T-helper 9 cell (primary cell): ENCODE measurements at regions not wholly inside any gene's neighbourhood (a gene's known extent, or its start where the extent isn't known, plus 50 kb on each side); places are given as distances from the start of the nearest gene placed in this dataset.

Experiments used
- DNase-seq: peaks from one replicate; pipeline ENCODE4 v3.0.0-alpha.2; 2020

DNA sequence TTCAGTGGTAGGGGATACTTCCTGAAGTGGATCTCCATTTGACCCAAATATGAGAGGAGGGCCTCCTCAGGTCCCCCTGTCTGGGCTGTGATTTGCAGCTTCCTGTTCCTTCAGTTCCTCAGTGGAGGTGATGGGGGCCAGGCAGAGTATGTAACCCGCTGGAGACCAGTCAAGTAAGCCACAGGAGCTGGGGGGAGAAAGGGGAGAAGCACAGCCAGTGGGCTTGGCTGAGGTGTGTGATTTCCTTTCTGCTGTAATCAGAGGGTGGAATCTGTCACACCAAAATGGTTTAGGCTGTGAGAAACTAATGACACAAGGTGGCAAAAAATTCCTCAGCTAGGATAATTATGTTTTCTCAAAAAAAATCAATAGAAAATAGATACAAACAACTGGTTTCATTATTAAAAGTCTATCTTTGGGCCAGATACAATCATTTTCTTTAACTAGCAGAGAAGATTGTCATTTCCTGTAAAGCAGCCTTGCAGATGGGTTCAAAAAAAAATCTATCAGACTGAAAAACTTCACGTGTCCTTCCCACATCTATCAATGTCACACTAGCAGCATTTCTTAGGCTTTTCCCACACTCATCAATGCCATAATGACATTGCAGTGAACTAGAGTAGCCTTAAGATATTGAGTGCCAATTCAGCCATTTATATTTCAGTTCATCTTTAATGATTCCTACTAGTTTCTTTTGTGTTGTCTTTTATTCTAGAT is 1660.3 kb downstream of the EFNB2 start:
- DNase-seq: no peak

DNA sequence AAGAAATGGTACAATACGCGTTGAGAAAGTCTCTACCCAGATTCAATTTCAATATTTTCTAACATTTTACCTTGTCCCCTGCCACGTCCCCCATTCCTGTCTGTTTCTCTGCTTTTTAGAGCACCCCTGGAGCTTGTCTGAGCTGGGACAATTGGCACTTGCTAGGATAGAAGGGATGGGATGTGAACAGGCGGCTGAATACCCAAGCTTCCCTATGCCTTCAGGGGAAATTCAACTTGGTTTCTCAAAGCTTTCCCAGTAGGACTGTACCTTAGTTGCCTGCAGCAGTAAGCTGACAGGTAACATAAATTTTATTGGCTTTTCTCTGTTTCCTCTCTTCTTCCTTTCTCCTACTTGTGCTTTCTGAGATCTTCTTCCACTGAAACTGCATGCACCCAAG is 1663.3 kb downstream of the EFNB2 start:
- DNase-seq: no peak

DNA sequence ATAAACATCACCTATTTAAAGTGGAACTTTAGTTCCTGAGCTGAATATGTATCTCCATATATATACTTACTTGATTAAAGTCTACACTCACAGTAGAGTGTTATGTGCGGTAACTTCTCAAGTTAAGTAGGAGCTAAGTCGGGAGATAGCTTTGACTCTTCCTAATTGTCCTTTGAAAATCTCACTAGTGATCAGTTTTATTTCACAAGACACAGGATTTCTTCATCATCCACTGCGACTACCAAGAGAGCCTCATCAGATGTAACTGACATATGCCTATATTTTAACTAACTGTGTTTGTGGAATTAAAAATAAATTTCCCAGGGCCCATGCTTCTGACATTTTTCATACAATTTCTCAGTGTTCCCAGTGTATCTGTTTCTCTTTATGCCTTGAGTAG is 1664.0 kb downstream of the EFNB2 start:
- no peak for DNase-seq

DNA sequence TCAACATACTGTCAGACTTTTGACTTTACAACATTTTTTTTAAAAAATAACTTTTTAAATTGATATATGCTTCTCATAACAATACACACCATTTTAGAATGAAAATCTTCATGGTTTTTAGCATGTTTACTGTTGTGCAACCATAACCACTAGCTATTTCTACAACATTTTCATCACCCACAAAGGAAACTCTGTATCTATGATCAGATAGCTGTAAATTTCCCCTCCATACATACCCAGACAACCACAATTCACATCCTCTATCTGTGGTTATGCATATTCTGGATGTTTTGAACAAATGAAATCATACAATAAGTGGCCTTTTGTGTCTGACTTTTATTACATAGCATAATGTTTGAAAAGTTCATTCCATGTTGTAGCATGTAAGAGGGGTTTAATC is 1666.0 kb downstream of the EFNB2 start:
- no peak for DNase-seq

DNA sequence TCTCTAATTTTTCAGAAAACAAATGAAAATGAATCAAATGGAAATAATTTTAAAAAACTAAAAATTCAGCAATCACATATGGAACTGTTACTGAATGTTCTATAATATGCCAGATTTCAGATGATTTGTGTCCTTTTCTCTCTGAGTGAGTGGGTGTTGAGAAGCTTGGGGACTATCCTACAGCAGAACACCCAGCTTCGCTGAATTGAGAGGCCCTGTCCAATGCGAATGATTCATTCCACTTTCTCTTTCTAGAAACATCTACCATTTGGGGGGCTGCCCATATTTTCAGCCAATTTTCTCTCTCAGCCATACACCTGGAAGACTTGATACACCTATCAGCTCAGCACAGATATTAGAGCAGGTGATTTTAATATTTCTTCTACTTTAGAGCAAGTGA is 1666.7 kb downstream of the EFNB2 start:
- no peak for DNase-seq

DNA sequence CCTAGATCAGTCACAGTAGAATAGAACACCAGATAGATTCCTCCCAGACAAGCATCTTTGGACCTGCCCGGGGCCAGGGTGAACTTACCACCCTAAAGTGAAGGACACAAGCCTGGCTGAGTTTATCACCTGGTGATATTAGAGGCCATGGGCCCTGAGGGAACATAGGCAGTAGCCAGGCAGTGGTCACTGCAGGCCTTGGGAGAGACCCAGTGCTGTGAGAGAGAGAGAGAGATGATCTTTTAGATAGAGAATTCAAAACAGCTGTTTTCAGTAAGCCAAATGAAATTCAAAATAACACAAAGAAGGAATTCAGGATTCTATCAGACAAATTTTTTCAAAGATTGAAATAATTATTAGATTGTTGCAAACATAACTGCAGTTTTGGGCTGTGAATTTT is 1679.9 kb downstream of the EFNB2 start:
- no peak for DNase-seq

DNA sequence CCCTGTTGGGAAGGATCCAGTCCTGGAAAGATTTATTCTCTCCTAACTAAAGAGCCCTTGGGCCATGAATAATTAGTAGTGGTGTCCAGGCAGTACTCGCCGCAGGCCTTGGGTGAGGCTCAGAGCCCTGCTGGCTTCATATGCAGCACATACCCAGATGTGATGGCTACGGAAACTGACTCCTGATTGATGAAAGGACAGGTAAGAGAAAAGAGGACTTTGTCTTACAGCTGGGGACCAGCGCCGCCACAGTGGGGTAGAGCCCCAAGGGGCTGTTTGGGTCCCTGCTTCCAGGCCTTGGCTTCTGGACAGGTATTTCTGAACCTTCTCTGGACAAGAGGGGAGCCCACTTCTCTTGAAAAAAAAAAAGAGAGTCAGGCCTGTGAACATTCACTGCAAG is 1680.8 kb downstream of the EFNB2 start:
- no peak for DNase-seq

DNA sequence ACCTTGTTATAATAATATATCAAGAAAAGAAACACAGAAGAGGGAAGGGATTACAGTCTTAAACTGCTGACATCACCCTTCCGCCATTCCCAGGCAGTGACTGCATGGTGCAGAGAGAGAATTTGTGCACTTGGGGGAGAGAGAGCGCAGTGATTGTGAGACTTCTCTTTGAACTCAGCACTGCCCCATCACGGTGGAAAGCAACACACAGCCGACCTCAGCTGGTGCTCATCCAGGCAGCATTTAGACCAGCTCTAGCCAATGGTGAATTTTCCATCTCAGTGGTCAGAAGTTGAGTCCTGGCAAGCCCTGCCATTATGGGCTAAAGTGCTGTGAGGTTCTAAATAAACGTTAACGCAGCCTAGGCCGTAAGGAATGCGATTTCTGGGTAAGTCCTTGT is 1681.5 kb downstream of the EFNB2 start:
- no peak for DNase-seq

DNA sequence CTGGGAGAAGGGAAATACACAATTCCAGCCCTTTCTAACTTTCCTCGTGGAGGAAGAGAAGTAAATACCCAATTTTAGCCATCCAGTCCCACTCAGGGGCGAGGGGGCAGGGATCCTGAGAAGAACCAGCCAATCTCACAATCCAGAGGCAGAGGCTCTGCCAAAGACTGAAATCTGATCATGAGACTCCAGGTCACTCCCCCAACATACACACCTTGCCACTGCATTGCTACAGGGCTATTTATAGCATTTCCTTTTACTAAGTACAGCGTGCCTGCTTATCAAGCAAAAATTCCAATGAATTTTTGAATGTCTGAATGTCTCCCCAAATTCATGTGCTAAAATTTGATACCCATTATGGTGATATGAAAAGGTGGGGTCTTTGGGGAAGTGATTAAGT is 1687.5 kb downstream of the EFNB2 start:
- no peak for DNase-seq

DNA sequence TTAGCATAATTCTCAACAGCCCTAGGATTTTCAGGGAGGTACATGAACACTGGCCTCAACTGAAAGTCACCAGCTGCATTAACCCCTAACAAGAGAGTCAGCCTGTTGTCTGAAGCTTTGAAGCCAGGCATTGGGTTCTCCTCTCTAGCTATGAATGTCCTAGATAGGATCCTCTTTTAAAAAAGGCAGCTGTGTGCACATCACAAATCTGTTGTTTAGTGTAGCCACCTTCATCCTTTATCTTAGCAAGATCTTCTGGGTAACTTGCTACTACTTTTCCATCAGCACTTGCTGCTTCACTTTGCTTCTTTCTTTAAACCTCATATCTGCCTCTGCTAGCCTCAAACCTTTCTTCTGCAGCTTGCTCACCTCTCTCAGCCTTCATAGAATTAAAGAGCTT is 1692.1 kb downstream of the EFNB2 start:
- no peak for DNase-seq

DNA sequence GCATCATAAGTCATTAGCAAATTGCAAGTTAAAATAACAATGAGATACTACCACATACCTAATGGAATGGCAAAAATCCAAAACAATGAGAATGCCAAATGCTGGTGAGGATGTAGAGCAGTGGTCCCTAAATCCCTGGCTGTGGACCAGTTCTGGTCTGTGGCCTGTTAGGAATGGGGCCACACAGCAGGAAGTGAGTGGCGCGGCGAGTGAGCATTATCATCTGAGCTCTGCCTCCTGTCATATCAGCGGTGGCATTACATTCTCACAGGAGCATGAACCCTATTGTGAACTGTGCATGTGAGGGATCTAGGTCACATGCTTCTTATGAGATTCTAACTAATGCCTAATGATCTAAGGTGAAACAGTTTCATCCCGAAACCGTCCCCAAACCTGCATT is 1694.4 kb downstream of the EFNB2 start:
- DNase-seq: no peak

DNA sequence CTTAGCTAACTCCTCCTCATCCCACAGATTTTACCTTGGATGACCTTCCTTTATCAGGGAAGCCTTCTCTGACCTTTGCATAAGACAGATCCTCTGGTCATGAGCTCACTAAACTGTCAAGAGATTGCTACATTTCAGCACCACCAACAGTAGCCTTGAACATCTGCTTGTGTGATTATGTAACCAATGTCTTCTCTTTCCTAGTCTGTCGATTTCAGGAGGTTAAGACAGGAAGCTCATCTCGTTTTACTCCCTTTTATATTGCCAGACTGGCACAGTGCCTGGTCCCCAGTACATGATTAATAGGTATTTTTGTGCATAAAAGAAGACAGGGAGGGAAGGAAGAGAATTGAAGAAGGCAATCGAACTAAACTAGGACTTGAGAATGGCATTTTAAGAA is 1697.7 kb downstream of the EFNB2 start:
- no peak for DNase-seq

DNA sequence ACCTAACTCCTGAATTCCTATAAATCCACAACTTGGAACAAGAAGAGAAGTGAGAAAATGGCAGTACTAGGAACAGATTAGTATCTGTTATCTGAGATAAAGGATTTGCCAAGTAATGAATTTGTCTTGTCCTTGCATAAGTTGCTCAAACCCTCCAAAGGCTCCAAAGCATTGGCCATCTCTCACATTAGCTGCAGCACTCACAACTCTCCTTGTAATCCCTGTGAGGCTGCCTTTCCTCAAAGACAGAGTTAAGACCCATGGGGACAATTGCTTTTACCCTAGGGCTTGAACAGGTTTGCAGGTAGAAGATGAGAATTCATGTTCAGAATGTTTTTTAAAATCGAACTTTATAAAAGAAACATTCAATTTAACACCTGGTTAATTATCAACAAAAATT is 1702.2 kb downstream of the EFNB2 start:
- no peak for DNase-seq

DNA sequence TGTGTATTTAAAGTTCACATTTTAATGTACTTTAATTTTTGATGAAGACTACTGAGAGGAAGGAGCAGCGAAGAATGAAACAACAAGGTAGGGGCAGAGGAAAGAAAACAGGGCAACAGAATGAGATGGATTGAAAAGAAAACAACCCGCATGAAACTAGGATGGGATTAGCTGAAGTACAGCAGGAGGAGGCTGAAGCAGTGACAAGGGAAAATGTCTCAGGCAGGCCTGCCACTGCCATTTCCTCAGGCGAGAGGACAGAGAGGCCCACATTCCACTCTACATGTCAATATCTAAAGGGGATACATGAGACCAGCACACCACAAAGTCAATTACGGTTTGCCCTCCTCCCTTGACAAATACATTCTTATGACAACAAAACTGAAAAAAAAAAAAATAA is 1703.2 kb downstream of the EFNB2 start:
- no peak for DNase-seq

DNA sequence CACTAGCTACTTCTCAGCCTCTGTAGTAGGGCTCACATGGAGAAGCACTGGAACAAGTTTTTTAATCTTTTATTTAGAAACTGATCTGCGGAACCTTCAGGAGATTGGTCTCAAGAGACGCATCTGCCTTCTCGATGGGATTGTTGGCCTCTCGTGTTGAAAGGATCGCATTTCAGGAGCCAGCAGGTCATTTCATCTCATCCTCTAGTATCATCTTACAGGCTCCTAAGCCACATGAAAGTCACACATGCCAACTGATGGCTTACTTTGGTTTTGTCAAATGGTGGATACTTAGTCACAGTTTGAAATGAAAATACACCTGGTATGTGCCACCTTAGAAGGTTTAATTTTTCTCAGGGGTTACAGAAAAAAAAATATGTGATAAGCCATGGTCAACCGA is 1703.6 kb downstream of the EFNB2 start:
- no peak for DNase-seq

DNA sequence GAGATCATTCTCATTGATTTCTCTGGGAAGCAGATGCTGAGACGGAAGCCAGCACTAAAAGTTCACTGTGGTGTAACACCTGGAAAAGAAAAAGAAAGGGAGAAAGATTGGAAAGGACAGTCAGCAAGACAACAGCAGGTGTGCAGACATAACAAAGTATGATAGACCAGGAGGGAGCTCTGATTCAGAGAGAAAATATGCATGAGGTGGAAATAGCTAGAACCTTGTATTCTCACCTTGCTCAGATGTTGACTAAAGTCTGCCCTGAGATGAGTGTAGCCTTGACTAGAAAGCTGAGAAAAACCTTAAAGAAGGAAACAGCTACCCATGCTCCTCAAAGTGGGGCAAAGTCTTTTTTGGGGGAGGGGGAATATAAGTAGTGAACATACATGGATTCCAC is 1711.8 kb downstream of the EFNB2 start:
- DNase-seq: no peak

DNA sequence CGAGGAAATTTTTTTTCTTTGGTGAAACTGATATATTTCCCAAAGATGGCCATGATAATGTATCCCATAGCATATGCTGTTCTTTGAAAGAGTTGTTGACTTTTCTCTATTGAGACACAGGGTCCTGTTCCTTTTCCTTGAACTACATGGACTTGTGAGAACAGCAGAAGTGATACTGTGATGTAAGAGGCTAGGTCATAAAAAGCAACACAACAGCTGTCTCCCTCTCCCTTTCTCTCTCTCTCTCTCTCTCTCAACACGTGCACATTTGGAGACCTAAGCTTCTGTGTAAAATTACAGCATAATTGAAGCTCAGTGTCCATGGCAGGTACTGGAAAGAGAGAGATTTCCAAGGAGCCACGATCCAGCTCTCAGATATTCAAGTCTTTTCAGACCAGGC is 1712.4 kb downstream of the EFNB2 start:
- DNase-seq: no peak

DNA sequence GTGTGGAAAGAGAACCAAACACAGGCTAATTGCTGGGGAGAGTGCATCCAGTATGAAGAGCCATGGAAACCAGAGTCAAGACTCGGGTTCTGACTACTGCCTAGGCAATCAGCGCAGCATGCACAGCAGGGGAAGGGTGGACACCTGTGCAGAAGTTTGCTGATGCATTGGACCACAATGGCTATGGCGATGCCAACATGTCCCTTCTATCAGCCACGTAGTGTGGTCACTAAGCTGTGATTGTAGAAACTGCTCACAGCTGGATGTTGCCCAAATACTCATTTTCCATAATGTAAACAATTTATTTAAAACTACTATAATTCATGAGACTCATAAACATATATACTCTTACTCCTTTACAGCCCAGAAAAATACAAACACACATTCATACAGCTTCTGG is 1718.2 kb downstream of the EFNB2 start:
- no peak for DNase-seq

DNA sequence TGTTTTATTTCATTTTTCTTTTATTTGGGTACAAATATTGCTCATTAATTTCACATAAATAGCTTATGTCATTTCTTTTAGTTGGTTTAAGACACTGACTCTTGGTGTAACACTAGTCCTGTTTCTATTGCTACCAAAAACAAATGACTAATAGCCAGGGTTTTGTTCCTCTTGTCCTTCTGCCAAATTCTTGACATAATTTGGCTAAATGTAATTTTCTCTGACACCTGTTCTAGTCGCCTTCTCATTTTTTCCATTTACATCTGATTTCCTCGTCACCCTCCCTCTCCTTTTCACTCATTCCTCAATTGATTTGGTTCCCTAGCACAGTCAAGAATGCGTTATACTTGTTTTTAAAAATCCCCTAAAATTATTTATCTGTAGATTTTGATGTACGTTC is 1718.7 kb downstream of the EFNB2 start:
- DNase-seq: no peak

DNA sequence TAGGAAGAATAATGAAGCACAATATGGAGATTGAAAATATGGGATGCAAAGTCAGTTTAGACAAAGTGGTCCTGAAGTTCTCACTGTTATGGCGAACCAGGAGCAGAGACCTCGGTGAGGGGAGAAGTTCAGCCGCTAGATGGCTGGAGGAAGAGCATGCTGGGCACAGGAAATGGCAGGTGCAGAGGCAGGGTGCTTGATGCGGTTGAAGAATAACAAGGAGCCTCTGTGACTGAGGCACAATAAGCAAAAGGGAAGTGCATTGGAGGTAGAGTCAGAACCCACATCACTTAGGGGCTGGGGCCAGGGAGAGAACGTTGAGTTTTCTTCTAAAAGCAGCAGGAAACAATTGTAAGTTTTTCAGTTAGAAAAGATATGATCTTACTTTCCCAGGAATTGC is 1725.2 kb downstream of the EFNB2 start:
- no peak for DNase-seq

DNA sequence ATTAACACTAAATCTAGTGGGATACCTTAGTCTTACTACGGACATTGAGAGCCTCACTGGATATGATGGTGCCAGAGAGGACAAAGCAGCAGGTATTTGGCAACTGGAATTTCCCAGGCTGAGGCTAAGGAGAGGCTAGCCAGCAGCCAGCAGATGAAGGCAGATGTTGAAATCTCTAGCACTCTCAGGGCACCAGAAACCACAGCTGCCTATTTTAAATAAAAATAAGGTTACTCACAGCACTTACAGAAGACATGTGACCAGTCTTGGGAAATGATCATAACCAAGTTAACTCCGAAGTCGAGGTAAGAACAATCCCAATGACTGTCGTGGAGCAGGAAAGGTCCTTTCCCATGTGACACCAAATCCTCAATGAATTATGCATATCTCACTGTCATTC is 1726.0 kb downstream of the EFNB2 start:
- DNase-seq: no peak

DNA sequence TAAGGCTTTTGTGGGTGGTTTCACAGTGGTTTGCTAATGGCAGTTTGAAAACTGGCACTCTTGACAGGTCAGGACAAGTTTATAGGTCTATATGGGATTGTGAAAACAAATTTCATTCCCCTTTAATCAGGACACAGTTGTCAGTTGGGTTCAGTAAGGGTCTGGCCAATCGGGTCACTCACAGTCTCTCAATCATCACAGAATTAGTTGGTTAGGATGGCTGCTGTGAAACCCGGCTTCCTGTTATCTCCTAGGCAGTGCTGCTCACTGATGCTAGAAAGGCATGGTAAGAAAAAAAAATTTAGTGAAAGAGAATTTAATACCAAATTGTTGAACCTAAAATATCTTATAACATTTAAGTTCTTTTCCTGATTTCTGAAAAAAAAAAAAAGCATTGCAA is 1730.1 kb downstream of the EFNB2 start:
- no peak for DNase-seq

DNA sequence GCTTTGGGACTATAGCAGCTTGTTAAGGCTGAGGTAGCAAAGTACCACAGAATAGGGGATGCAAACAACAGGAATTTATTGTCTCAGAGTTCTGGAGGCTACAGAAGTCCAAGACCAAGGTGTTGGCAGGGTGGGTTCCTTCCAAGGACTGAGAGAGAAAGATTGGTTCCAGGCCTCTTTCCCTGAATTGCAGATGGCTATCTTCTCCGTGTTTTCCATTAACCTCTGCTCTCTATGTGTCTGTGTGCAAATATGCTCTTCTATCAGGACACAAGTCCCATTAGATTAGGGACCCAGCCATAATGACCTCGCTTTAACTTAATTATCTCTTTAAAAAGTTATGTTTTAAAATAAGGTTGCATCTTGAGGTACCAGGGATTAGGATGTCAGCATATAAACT is 1732.9 kb upstream of the SLC10A2 start:
- no peak for DNase-seq

DNA sequence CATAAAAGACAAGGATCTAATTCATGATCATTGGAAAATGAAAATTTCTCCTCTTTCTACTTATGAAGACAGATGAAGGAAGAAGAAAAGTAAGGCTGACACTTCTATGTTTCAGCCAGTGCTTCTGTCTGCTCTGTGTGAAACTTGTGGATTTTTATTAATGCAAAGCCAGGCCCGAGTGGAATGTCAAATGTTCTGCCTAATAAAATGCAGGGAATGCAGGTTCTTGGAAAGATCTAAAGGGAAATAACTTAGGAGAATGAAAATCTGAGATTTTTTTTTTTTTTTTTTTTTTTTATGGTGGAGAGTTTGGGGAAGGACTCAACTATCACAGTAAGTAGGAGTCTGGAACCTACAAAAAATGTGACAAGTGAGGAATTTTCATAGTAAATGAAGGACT is 1732.3 kb upstream of the SLC10A2 start:
- DNase-seq: no peak

DNA sequence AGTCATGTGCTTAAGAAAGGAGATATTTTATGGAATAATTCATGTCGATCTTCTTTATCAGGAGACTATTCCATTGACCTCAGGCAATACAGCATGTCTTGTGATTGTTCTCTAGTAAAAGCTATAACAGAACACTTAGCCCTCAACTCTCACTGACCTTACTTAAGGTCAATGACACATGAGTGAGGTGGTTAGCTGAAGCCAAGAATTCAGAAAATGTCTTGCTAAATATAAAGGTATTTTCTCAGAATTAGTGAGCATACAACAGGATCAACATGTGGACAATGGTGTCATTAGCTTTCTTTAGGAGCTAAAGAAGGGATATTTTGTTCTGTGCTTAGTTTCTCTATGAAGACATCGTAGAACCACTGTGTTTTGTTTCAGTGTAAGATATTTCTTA is 1730.4 kb upstream of the SLC10A2 start:
- no peak for DNase-seq

DNA sequence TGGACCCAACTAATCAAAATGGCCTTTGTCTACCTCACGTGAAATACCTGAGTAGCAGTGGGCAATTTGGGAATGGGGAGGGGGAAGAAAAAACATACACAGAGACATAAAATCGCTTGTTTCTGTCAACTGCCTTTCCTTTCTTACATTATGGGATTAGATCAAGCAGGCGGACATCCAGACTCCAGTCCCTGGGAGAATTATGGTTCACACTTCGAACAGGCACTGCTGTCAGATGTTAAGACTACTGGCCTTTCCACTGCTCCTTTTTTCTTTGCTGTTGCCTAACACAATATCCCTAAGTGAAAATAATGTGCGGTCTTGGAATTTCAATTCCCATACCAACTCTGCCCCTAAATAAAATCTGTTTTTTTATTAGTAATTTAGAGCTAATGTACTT is 1719.7 kb upstream of the SLC10A2 start:
- no peak for DNase-seq
